ENCODE measurements at regions not wholly inside any gene's neighbourhood (a gene's known extent, or its start where the extent isn't known, plus 50 kb on each side); places are given as distances from the start of the nearest gene placed in this dataset.

DNA sequence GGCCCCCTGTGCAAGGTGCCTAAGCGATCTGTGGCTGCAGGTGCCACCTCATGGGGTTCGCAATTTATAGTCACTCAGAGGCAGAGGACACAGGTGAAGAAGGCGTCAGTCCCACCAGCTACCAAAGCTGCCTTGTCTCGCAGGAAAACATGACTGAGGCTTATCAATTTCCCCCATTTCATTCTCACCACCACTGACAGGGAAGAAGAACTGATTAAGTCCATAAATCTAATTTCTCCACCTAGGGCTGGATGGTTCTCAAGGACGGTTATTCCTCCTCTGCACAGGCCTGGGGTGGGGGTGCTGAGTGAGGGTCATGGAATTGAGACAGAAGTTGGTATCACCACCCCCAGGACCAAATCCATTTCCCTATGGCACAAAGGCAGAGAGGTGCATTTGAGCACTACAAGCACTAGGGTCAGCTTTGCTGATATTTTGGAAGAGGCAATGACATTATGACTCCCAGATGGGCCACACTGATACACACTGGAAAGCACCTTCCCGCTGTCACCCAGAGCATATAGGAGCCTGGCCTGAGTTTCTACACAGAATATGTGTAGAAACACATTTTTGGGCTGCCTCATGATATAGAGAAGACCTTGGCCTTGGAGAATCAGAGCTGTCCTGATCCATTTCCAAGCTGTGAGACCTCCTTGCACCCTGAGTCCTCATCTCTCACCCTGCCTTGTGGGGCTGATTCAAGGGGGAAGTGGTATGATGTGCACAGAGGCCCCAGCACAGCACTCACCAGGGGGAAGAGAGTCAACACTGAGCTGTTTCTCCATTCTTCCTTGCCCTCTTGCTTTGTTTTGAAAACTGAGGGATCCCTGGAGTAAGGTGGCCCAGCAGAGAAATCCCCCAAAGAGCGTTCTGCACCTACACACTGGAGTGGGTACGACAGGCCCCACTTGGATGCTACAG, 59.4 kb downstream of the PITPNM2 start:
- no peak for TF ChIP-seq POLR2A (IDR thresholded peaks at IDR 0.05)
- TF ChIP-seq, protein P1, sequence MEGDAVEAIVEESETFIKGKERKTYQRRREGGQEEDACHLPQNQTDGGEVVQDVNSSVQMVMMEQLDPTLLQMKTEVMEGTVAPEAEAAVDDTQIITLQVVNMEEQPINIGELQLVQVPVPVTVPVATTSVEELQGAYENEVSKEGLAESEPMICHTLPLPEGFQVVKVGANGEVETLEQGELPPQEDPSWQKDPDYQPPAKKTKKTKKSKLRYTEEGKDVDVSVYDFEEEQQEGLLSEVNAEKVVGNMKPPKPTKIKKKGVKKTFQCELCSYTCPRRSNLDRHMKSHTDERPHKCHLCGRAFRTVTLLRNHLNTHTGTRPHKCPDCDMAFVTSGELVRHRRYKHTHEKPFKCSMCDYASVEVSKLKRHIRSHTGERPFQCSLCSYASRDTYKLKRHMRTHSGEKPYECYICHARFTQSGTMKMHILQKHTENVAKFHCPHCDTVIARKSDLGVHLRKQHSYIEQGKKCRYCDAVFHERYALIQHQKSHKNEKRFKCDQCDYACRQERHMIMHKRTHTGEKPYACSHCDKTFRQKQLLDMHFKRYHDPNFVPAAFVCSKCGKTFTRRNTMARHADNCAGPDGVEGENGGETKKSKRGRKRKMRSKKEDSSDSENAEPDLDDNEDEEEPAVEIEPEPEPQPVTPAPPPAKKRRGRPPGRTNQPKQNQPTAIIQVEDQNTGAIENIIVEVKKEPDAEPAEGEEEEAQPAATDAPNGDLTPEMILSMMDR (IDR thresholded peaks at IDR 0.05 in 4 of 5, conservative IDR thresholded peaks at IDR 0.05 in 1 of 5), result no peak
